ENCODE measurements at regions not wholly inside any gene's neighbourhood (a gene's known extent, or its start where the extent isn't known, plus 50 kb on each side); places are given as distances from the start of the nearest gene placed in this dataset.
A peak's percentile ranks its signal among the peaks of the same experiment; 100 is the strongest.

- no peak overlapping the region for H3K18ac ChIP-seq (ENCODE audit: low read length)
- H3K79me2 ChIP-seq (ENCODE audit: control insufficient read depth, insufficient read depth, low read length, poor library complexity), result no peaks in the 10 kb centered on the region
- DNase-seq, result no peak
- no peak overlapping the region for H3K4ac ChIP-seq (ENCODE audit: low read depth, low read length)
- H4K91ac ChIP-seq (ENCODE audit: low read depth, low read length), result no peak overlapping the region
- no peak overlapping the region for H2AFZ ChIP-seq (ENCODE audit: insufficient read depth, low read length, poor library complexity)
- H3K4me2 ChIP-seq (ENCODE audit: low read length), result no peak overlapping the region
- H3K79me1 ChIP-seq (ENCODE audit: low read length), result no peaks in the 10 kb centered on the region
- H3K4me3 ChIP-seq (ENCODE audit: low read depth, low read length), result no peak overlapping the region
- H3K27ac ChIP-seq (ENCODE audit: low read depth, low read length), result peak overlapping the region; percentile 8
- H2BK12ac ChIP-seq (ENCODE audit: low read length), result no peak overlapping the region
- no peaks in the 10 kb centered on the region for H3K27me3 ChIP-seq (ENCODE audit: insufficient read depth, low read length)
- no peak overlapping the region for H2BK5ac ChIP-seq (ENCODE audit: low read depth, low read length, poor library complexity)
- H3K36me3 ChIP-seq (ENCODE audit: control insufficient read depth in 1 of 2, insufficient read depth in 2 of 2, low read length in 2 of 2), result no peaks in the 10 kb centered on the region
- no peaks in the 10 kb centered on the region for H3K9me3 ChIP-seq (ENCODE audit: insufficient read depth, low read depth, low read length)
- no peak overlapping the region for H2AK5ac ChIP-seq (ENCODE audit: low read length)
- H2BK120ac ChIP-seq (ENCODE audit: insufficient read depth, low read length, poor library complexity), result no peak overlapping the region
- H3K4me1 ChIP-seq (ENCODE audit: control insufficient read depth in 1 of 2, insufficient read depth in 2 of 2, low read length in 2 of 2), result peaks cover 0 to 2% of the 10 kb centered on the region in 2 experiments
- WGBS (ENCODE audit: extremely low coverage, insufficient coverage, insufficient read length), result no CpG with 5 or more reads among the region's 2 CpGs
- no peak overlapping the region for H4K8ac ChIP-seq (ENCODE audit: low read depth, low read length)
- H4K12ac ChIP-seq (ENCODE audit: low read depth, low read length), result no peak overlapping the region
- H3K9ac ChIP-seq (ENCODE audit: low read length), result no peak overlapping the region
- H3K14ac ChIP-seq (ENCODE audit: low read length), result no peak overlapping the region
- H3K23ac ChIP-seq (ENCODE audit: low read length), result no peak overlapping the region
These were observed 57.3 kb upstream of the CEP83 start for GRCh38 chr12:94516985-94517384.

DNA sequence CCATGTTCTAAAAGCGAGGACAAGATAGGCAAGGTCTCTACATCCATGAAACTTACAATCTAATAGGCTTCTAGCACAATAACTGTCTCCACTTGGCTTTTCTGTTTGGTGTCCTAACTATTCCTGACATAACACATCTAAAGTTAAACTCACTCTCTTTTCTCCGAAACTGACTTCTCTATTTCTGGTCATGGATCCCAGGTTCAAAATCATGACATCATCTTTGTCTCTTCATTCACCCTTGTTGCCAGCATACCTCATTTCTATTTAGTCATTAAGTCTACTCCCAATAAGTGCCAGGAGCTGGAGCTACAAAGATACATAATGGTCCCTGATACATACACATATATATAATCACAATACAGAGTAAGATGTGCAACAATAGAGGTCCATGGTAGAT lies 53.9 kb upstream of the CEP83 start:
- Histone ChIP-seq H3K18ac (ENCODE audit: low read length) (no peak overlapping the region), H2AK5ac (ENCODE audit: low read length) (no peak overlapping the region), H3K23ac (ENCODE audit: low read length) (no peak overlapping the region), H3K36me3 (ENCODE audit: control insufficient read depth in 1 of 2, insufficient read depth in 2 of 2, low read length in 2 of 2) (no peaks in the 10 kb centered on the region), H3K9ac (ENCODE audit: low read length) (no peak overlapping the region), H3K4me1 (ENCODE audit: control insufficient read depth in 1 of 2, insufficient read depth in 2 of 2, low read length in 2 of 2) (peaks cover 0 to 2% of the 10 kb centered on the region in 2 experiments), H2AFZ (ENCODE audit: insufficient read depth, low read length, poor library complexity) (no peak overlapping the region), H4K12ac (ENCODE audit: low read depth, low read length) (no peak overlapping the region), H3K79me2 (ENCODE audit: control insufficient read depth, insufficient read depth, low read length, poor library complexity) (no peaks in the 10 kb centered on the region), H3K79me1 (ENCODE audit: low read length) (no peaks in the 10 kb centered on the region), H3K4me2 (ENCODE audit: low read length) (no peak overlapping the region), H3K4me3 (ENCODE audit: low read depth, low read length) (no peak overlapping the region), H2BK120ac (ENCODE audit: insufficient read depth, low read length, poor library complexity) (no peak overlapping the region), H2BK5ac (ENCODE audit: low read depth, low read length, poor library complexity) (no peak overlapping the region), H3K14ac (ENCODE audit: low read length) (no peak overlapping the region), H3K9me3 (ENCODE audit: insufficient read depth, low read depth, low read length) (no peaks in the 10 kb centered on the region), H3K27ac (ENCODE audit: low read depth, low read length) (no peak overlapping the region), H3K4ac (ENCODE audit: low read depth, low read length) (no peak overlapping the region), H4K91ac (ENCODE audit: low read depth, low read length) (no peak overlapping the region), H2BK12ac (ENCODE audit: low read length) (no peak overlapping the region), H3K27me3 (ENCODE audit: insufficient read depth, low read length) (no peaks in the 10 kb centered on the region), H4K8ac (ENCODE audit: low read depth, low read length) (no peak overlapping the region)
- WGBS (ENCODE audit: extremely low coverage, insufficient coverage, insufficient read length), result no CpG with 5 or more reads among the region's 2 CpGs
- no peak for DNase-seq

GRCh38 chr12:94511506-94511905 lies 51.8 kb upstream of the CEP83 start:
- H3K14ac ChIP-seq (ENCODE audit: low read length), result no peak overlapping the region
- no peaks in the 10 kb centered on the region for H3K79me1 ChIP-seq (ENCODE audit: low read length)
- WGBS (ENCODE audit: extremely low coverage, insufficient coverage, insufficient read length), result no CpG with 5 or more reads among the region's 1 CpG

DNA sequence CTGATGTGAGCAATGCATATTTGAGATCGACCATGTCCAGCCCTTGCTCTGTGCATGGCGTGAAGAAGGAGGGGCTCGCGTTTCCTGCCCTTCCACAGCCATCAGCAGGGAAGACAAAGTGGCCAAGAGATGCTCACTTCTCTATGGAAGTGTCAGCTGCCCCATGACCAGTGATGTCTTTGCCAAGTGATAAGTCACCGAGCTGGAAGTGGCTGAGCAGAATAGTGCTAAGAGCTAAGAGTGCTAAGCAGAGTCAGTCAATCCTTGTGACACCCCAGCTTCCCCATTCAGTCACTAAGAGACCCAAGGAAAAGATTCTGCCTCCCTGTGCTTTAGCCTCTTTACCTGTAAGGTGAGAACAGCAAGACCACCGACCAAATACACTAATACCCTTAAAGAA lies 50.5 kb upstream of the CEP83 start:
- Histone ChIP-seq H2BK5ac (ENCODE audit: low read depth, low read length, poor library complexity) (no peak overlapping the region), H2BK12ac (ENCODE audit: low read length) (no peak overlapping the region), H2BK120ac (ENCODE audit: insufficient read depth, low read length, poor library complexity) (no peak overlapping the region), H3K79me1 (ENCODE audit: low read length) (no peaks in the 10 kb centered on the region), H2AFZ (ENCODE audit: insufficient read depth, low read length, poor library complexity) (no peak overlapping the region), H3K18ac (ENCODE audit: low read length) (no peak overlapping the region), H3K14ac (ENCODE audit: low read length) (no peak overlapping the region), H3K79me2 (ENCODE audit: control insufficient read depth, insufficient read depth, low read length, poor library complexity) (no peaks in the 10 kb centered on the region), H4K8ac (ENCODE audit: low read depth, low read length) (no peak overlapping the region), H3K9ac (ENCODE audit: low read length) (no peak overlapping the region), H3K4ac (ENCODE audit: low read depth, low read length) (no peak overlapping the region), H2AK5ac (ENCODE audit: low read length) (no peak overlapping the region), H3K4me1 (ENCODE audit: control insufficient read depth in 1 of 2, insufficient read depth in 2 of 2, low read length in 2 of 2) (no peaks in the 10 kb centered on the region), H3K23ac (ENCODE audit: low read length) (no peak overlapping the region), H3K4me3 (ENCODE audit: low read depth, low read length) (peak overlapping the region; percentile 23), H3K27ac (ENCODE audit: low read depth, low read length) (no peak overlapping the region), H3K27me3 (ENCODE audit: insufficient read depth, low read length) (no peaks in the 10 kb centered on the region), H3K9me3 (ENCODE audit: insufficient read depth, low read depth, low read length) (no peaks in the 10 kb centered on the region), H4K91ac (ENCODE audit: low read depth, low read length) (no peak overlapping the region), H3K4me2 (ENCODE audit: low read length) (no peak overlapping the region), H4K12ac (ENCODE audit: low read depth, low read length) (no peak overlapping the region), H3K36me3 (ENCODE audit: control insufficient read depth in 1 of 2, insufficient read depth in 2 of 2, low read length in 2 of 2) (no peaks in the 10 kb centered on the region)
- no peak for DNase-seq
- WGBS (ENCODE audit: extremely low coverage, insufficient coverage, insufficient read length), result no CpG with 5 or more reads among the region's 6 CpGs

More at GRCh38 chr12:94511506-94511905, 51.8 kb upstream of the CEP83 start:
- Histone ChIP-seq H3K18ac (ENCODE audit: low read length) (no peak overlapping the region), H4K8ac (ENCODE audit: low read depth, low read length) (no peak overlapping the region), H4K12ac (ENCODE audit: low read depth, low read length) (no peak overlapping the region), H3K4ac (ENCODE audit: low read depth, low read length) (no peak overlapping the region), H3K9ac (ENCODE audit: low read length) (no peak overlapping the region), H2AK5ac (ENCODE audit: low read length) (no peak overlapping the region), H2BK5ac (ENCODE audit: low read depth, low read length, poor library complexity) (no peak overlapping the region), H3K27me3 (ENCODE audit: insufficient read depth, low read length) (no peaks in the 10 kb centered on the region), H3K27ac (ENCODE audit: low read depth, low read length) (no peak overlapping the region), H3K4me3 (ENCODE audit: low read depth, low read length) (no peak overlapping the region), H2BK120ac (ENCODE audit: insufficient read depth, low read length, poor library complexity) (no peak overlapping the region), H3K4me1 (ENCODE audit: control insufficient read depth in 1 of 2, insufficient read depth in 2 of 2, low read length in 2 of 2) (no peaks in the 10 kb centered on the region), H3K9me3 (ENCODE audit: insufficient read depth, low read depth, low read length) (no peaks in the 10 kb centered on the region), H3K36me3 (ENCODE audit: control insufficient read depth in 1 of 2, insufficient read depth in 2 of 2, low read length in 2 of 2) (no peaks in the 10 kb centered on the region), H2AFZ (ENCODE audit: insufficient read depth, low read length, poor library complexity) (no peak overlapping the region), H3K79me2 (ENCODE audit: control insufficient read depth, insufficient read depth, low read length, poor library complexity) (no peaks in the 10 kb centered on the region), H2BK12ac (ENCODE audit: low read length) (no peak overlapping the region), H3K23ac (ENCODE audit: low read length) (no peak overlapping the region), H3K4me2 (ENCODE audit: low read length) (no peak overlapping the region), H4K91ac (ENCODE audit: low read depth, low read length) (no peak overlapping the region)
- no peak for DNase-seq

Data from trophoblast cell (in vitro differentiated cells and primary cell).